Tibial artery (tissue), 4 donors: ENCODE measurements at regions not wholly inside any gene's neighbourhood (a gene's known extent, or its start where the extent isn't known, plus 50 kb on each side); places are given as distances from the start of the nearest gene placed in this dataset.
"Not testable (repeated sequence)": the region's sequence is repeated elsewhere in the genome, so short reads cannot be mapped to it uniquely, and the experiment has no call there.

Experiments
- DNase-seq, 2 donors: peaks; one replicate each; pipeline ENCODE4 v3.0.0-alpha.2; 2019
- H3K27ac ChIP-seq, 2 donors: fragments of 200-600 bp; sonication (generic) in 1 of 2; 1 replicate in 1 of 2; 2 replicates in 1 of 2; pipeline ENCODE4 v1.5.1; 2018 to 2019; ENCODE audit warnings: mild to moderate bottlenecking in 1 of 2
- H3K27me3 ChIP-seq, 2 donors: fragments of 200-600 bp; sonication (generic) in 1 of 2; one replicate each; pipeline versions ENCODE4 v1.5.1 to v1.6.0; 2016 to 2019
- H3K36me3 ChIP-seq, 3 donors: fragments of 200-600 bp; sonication (generic) in 2 of 3; one replicate each; pipeline ENCODE4 v1.5.1; 2016 to 2019; ENCODE audit warnings: mild to moderate bottlenecking in 2 of 3
- H3K4me1 ChIP-seq, 4 donors: fragments of 200-600 bp; sonication (generic) in 2 of 4; 1 replicate in 3 of 4; 2 replicates in 1 of 4; pipeline ENCODE4 v1.5.1; 2016 to 2019
- H3K4me3 ChIP-seq, 2 donors: fragments of 200-600 bp; sonication (generic) in 1 of 2; 1 replicate in 1 of 2; 2 replicates in 1 of 2; pipeline ENCODE4 v1.5.1; 2018 to 2019; ENCODE audit warnings: mild to moderate bottlenecking in 2 of 2
- H3K9me3 ChIP-seq, 3 donors: fragments of 200-600 bp; sonication (generic) in 1 of 3; one replicate each; pipeline ENCODE4 v1.5.1; 2016 to 2019
- intact Hi-C: fragments of 100-400 bp; cut with DNase I; formaldehyde crosslinking; loops from one replicate; pipeline ENCODE4 v1.15.0; 2023; ENCODE audit warnings: low total_unique reads
- TF ChIP-seq, protein P1 (sequence below), 2 experiments: fragments of 200-600 bp in 1 of 2; fragments of 450-650 bp in 1 of 2; IDR thresholded peaks; one replicate each; pipeline ENCODE4 v1.5.1; 2017 to 2019; ENCODE audit warnings: antibody characterized with exemption in 2 of 2, mild to moderate bottlenecking in 1 of 2, moderate library complexity in 1 of 2

- TF ChIP-seq, protein P1, sequence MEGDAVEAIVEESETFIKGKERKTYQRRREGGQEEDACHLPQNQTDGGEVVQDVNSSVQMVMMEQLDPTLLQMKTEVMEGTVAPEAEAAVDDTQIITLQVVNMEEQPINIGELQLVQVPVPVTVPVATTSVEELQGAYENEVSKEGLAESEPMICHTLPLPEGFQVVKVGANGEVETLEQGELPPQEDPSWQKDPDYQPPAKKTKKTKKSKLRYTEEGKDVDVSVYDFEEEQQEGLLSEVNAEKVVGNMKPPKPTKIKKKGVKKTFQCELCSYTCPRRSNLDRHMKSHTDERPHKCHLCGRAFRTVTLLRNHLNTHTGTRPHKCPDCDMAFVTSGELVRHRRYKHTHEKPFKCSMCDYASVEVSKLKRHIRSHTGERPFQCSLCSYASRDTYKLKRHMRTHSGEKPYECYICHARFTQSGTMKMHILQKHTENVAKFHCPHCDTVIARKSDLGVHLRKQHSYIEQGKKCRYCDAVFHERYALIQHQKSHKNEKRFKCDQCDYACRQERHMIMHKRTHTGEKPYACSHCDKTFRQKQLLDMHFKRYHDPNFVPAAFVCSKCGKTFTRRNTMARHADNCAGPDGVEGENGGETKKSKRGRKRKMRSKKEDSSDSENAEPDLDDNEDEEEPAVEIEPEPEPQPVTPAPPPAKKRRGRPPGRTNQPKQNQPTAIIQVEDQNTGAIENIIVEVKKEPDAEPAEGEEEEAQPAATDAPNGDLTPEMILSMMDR (IDR thresholded peaks at IDR 0.05), result no peak
- H3K27me3 ChIP-seq, result no peaks in the 10 kb centered on the region
- intact Hi-C loops, result no loop called here
- no peak for DNase-seq
- no peaks in the 10 kb centered on the region for H3K9me3 ChIP-seq
- H3K4me3 ChIP-seq, result no peak overlapping the region
- no peak overlapping the region for H3K27ac ChIP-seq
- no peaks in the 10 kb centered on the region for H3K4me1 ChIP-seq
- H3K36me3 ChIP-seq, result no peaks in the 10 kb centered on the region
These were observed 575.3 kb downstream of the TMTC2 start for GRCh38 chr12:83261998-83262397.

DNA sequence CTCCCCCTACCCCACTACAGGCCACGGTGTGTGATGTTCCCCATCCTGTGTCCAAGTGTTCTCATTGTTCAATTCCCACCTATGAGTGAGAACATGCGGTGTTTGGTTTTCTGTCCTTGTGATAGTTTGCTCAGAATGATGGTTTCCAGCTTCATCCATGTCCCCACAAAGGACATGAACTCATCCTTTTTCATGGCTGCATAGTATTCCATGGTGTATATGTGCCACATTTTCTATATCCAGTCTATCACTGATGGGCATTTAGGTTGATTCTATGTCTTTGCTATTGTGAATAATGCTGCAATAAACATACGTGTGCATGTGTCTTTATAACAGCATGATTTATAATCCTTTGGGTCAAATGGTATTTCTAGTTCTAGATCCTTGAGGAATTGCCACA is 573.4 kb downstream of the TMTC2 start:
- H3K9me3 ChIP-seq, intact Hi-C loops, H3K36me3 ChIP-seq, H3K4me3 ChIP-seq, H3K27ac ChIP-seq, H3K27me3 ChIP-seq, DNase-seq, H3K4me1 ChIP-seq: not testable (repeated sequence)

DNA sequence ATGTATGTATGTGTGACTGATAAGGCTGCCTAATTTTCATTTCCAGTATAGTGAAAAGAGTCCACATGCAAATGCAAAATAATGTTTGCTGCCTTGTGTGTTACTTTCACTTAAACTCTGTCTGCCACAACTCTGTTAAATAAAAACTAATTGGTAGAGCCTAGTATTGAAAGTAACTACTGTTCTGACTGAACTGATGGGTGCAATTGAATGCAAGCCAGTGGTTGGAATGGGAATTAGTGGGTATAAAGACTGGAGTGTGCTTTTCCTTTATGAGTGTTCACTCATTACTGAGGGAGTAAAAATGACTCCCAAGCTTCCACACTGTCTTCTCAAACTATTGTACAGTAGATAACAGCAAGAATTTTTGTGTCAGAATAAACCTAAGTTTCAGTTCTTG is 571.0 kb downstream of the TMTC2 start:
- H3K4me3 ChIP-seq, result no peak overlapping the region
- H3K27ac ChIP-seq, result no peak overlapping the region
- DNase-seq, result no peak
- TF ChIP-seq, protein P1 (IDR thresholded peaks at IDR 0.05), result no peak
- H3K36me3 ChIP-seq, result no peaks in the 10 kb centered on the region
- intact Hi-C loops, result no loop called here
- H3K27me3 ChIP-seq, result no peaks in the 10 kb centered on the region
- no peaks in the 10 kb centered on the region for H3K4me1 ChIP-seq
- H3K9me3 ChIP-seq, result no peaks in the 10 kb centered on the region

GRCh38 chr12:83256562-83256961 is 569.9 kb downstream of the TMTC2 start:
- Histone ChIP-seq H3K27ac (no peak overlapping the region), H3K4me3 (no peak overlapping the region), H3K27me3 (no peaks in the 10 kb centered on the region), H3K36me3 (no peaks in the 10 kb centered on the region), H3K9me3 (no peaks in the 10 kb centered on the region), H3K4me1 (no peaks in the 10 kb centered on the region)
- DNase-seq, result no peak
- TF ChIP-seq, protein P1 (IDR thresholded peaks at IDR 0.05), result no peak
- intact Hi-C loops, result no loop called here

- no peak overlapping the region for H3K27ac ChIP-seq
- H3K9me3 ChIP-seq, result no peaks in the 10 kb centered on the region
- H3K27me3 ChIP-seq, result no peaks in the 10 kb centered on the region
- TF ChIP-seq, protein P1 (IDR thresholded peaks at IDR 0.05), result no peak
- no peak for DNase-seq
- intact Hi-C loops, result no loop called here
- H3K4me1 ChIP-seq, result no peaks in the 10 kb centered on the region
- H3K36me3 ChIP-seq, result no peaks in the 10 kb centered on the region
- no peak overlapping the region for H3K4me3 ChIP-seq
These were observed 564.2 kb downstream of the TMTC2 start for GRCh38 chr12:83250866-83251265.

DNA sequence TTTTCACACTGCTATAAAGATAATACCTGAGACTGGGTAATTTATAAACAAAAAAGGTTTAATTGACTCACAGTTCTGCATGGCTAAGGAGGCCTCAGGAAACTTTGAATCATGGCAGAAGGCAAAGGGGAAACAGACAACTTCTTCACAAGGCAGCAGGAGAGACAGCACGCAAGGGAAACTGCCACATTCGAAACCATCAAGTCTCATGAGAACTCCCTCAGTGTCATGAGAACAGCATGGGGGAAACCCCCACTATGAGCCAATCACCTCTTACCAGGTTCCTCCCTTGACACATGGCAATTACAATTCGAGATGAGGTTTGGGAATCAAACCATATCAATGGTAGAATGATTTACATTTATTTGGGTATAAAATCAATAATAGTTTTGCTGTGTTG is 558.5 kb downstream of the TMTC2 start:
- intact Hi-C loops, result no loop called here
- no peak for DNase-seq
- TF ChIP-seq, protein P1 (IDR thresholded peaks at IDR 0.05), result no peak
- Histone ChIP-seq H3K9me3 (no peaks in the 10 kb centered on the region), H3K4me1 (no peaks in the 10 kb centered on the region), H3K36me3 (no peaks in the 10 kb centered on the region), H3K4me3 (no peak overlapping the region), H3K27ac (no peak overlapping the region), H3K27me3 (no peaks in the 10 kb centered on the region)
